ENCODE measurements at regions not wholly inside any gene's neighbourhood (a gene's known extent, or its start where the extent isn't known, plus 50 kb on each side); places are given as distances from the start of the nearest gene placed in this dataset.

DNA sequence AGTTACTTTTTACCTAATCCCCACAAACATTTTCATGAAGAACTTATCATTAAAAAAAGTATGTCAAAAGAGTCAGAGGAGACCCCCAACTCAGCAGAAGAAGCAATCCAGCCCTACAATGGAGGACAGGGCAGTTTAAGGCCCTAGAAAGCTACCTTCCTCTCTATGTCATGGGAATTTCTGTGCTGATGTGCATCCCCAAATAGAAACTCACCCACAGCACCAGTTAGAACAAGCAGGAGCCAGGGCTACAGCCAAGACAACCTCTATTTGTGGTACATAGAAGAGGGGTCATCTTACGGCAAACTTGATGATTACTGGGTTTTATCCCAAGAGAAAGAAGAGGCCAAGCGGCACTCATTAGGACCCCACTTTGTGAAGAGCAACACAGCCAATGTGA, 160.9 kb upstream of the CCDC150 start:
- TF ChIP-seq, protein P1, sequence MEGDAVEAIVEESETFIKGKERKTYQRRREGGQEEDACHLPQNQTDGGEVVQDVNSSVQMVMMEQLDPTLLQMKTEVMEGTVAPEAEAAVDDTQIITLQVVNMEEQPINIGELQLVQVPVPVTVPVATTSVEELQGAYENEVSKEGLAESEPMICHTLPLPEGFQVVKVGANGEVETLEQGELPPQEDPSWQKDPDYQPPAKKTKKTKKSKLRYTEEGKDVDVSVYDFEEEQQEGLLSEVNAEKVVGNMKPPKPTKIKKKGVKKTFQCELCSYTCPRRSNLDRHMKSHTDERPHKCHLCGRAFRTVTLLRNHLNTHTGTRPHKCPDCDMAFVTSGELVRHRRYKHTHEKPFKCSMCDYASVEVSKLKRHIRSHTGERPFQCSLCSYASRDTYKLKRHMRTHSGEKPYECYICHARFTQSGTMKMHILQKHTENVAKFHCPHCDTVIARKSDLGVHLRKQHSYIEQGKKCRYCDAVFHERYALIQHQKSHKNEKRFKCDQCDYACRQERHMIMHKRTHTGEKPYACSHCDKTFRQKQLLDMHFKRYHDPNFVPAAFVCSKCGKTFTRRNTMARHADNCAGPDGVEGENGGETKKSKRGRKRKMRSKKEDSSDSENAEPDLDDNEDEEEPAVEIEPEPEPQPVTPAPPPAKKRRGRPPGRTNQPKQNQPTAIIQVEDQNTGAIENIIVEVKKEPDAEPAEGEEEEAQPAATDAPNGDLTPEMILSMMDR (IDR thresholded peaks at IDR 0.05): no peak
- TF ChIP-seq POLR2A (IDR thresholded peaks at IDR 0.05): no peak

Measured in stomach (tissue), 4 donors.